Mucosa of descending colon (tissue), 3 donors: ENCODE measurements at regions not wholly inside any gene's neighbourhood (a gene's known extent, or its start where the extent isn't known, plus 50 kb on each side); places are given as distances from the start of the nearest gene placed in this dataset.
A peak's percentile ranks its signal among the peaks of the same experiment; 100 is the strongest.

Source experiments
- ATAC-seq: fragments of 200-7000 bp; cut with Tn5 transposase; one replicate; pipeline ENCODE4 v1.9.1; 2020; ENCODE audit warnings: mild to moderate bottlenecking, moderate library complexity
- DNase-seq, 3 donors: peaks; one replicate each; pipeline ENCODE4 v3.0.0-alpha.2; 2020
- H3K36me3 ChIP-seq: fragments of 200-600 bp; one replicate; pipeline ENCODE4 v1.8.0; 2021; ENCODE audit warnings: low read depth, mild to moderate bottlenecking
- H3K4me1 ChIP-seq: fragments of 200-600 bp; one replicate; pipeline ENCODE4 v1.8.0; 2021; ENCODE audit warnings: low read depth, mild to moderate bottlenecking
- H3K4me3 ChIP-seq: fragments of 200-600 bp; one replicate; pipeline ENCODE4 v1.8.0; 2021; ENCODE audit warnings: mild to moderate bottlenecking
- H3K9me3 ChIP-seq: fragments of 200-600 bp; one replicate; pipeline ENCODE4 v1.8.0; 2021; ENCODE audit warnings: mild to moderate bottlenecking
- intact Hi-C, 2 donors: fragments of 100-400 bp; cut with DNase I in 1 of 2; cut with micrococcal nuclease in 1 of 2; formaldehyde crosslinking; loops; one replicate each; pipeline versions ENCODE4 v1.11.0 to v1.11.1; 2022; cut with DNase I, micrococcal nuclease
- TF ChIP-seq, protein P1 (sequence below): fragments of 200-600 bp; IDR thresholded peaks from one replicate; pipeline ENCODE4 v1.8.0; 2022; ENCODE audit warnings: antibody characterized with exemption, mild to moderate bottlenecking
- donor health status: DM: no; HTN: no; CAD: no; lungs with moderate emphysema.
- donor health status: DM: no; HTN: no; CAD: no.
- donor health status: DM: no; HTN: yes; CAD: no.

- Histone ChIP-seq H3K9me3 (no peaks in the 10 kb centered on the region), H3K4me3 (no peak overlapping the region), H3K36me3 (no peaks in the 10 kb centered on the region), H3K4me1 (peaks cover 4% of the 10 kb centered on the region)
- no peak for ATAC-seq
- intact Hi-C loops = no loop called here
- TF ChIP-seq, protein P1, sequence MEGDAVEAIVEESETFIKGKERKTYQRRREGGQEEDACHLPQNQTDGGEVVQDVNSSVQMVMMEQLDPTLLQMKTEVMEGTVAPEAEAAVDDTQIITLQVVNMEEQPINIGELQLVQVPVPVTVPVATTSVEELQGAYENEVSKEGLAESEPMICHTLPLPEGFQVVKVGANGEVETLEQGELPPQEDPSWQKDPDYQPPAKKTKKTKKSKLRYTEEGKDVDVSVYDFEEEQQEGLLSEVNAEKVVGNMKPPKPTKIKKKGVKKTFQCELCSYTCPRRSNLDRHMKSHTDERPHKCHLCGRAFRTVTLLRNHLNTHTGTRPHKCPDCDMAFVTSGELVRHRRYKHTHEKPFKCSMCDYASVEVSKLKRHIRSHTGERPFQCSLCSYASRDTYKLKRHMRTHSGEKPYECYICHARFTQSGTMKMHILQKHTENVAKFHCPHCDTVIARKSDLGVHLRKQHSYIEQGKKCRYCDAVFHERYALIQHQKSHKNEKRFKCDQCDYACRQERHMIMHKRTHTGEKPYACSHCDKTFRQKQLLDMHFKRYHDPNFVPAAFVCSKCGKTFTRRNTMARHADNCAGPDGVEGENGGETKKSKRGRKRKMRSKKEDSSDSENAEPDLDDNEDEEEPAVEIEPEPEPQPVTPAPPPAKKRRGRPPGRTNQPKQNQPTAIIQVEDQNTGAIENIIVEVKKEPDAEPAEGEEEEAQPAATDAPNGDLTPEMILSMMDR = no peak
- no peak for DNase-seq
Observed at GRCh38 chr7:12137283-12137682, 73.8 kb upstream of the TMEM106B start.

GRCh38 chr7:12138421-12138820 is 72.7 kb upstream of the TMEM106B start:
- intact Hi-C loops = no loop called here
- Histone ChIP-seq H3K4me3 (no peak overlapping the region), H3K9me3 (no peaks in the 10 kb centered on the region), H3K36me3 (no peaks in the 10 kb centered on the region), H3K4me1 (peaks cover 4% of the 10 kb centered on the region)
- DNase-seq = no peak
- TF ChIP-seq, protein P1 = no peak
- no peak for ATAC-seq

GRCh38 chr7:12139416-12139815 is 71.7 kb upstream of the TMEM106B start:
- no peak for DNase-seq

GRCh38 chr7:12146813-12147212 is 64.3 kb upstream of the TMEM106B start:
- Histone ChIP-seq H3K4me3 (no peak overlapping the region), H3K4me1 (no peaks in the 10 kb centered on the region), H3K36me3 (no peaks in the 10 kb centered on the region), H3K9me3 (no peaks in the 10 kb centered on the region)
- DNase-seq = no peak
- TF ChIP-seq, protein P1 = no peak
- no peak for ATAC-seq
- intact Hi-C loops = no loop called here

More at GRCh38 chr7:12139416-12139815, 71.7 kb upstream of the TMEM106B start:
- H3K4me1 ChIP-seq = no peaks in the 10 kb centered on the region
- intact Hi-C loops = no loop called here
- no peaks in the 10 kb centered on the region for H3K36me3 ChIP-seq
- TF ChIP-seq, protein P1 = no peak
- ATAC-seq = no peak
- H3K4me3 ChIP-seq = no peak overlapping the region
- H3K9me3 ChIP-seq = no peaks in the 10 kb centered on the region

DNA sequence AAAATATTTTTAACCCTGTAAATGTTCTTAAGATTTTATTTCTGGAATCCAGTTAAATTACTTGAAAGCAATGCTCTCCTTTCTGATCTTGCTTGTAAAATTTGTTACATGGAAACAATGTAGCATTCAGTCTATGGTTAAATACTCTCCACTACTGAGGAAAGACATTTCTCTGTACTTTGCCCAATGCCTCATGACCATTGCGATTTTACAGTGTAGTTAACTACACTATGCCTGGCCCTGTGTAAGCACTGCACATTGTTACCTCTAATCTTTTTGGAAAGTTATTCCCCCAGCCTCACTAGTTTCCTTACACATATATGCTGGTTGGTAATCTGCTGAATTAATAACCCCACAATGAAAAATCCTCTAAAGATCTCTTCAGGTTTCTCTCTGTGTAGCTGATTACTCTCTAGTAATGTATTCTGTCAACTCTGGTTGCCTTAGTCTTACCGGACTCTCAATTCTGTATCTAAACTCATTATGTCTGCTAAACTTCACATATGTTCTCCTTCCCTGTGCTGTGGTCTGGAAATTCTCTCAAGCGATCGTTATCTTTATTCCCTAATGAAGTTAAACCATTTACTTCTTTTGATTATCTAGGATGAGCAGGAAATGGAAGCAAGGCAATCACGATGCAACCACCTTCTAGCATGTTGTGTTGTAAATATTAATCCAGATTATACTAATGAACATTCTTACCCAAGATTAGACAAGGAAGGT is 58.7 kb upstream of the TMEM106B start:
- intact Hi-C loops = no loop called here
- no peaks in the 10 kb centered on the region for H3K9me3 ChIP-seq
- ATAC-seq (peak; percentile 99), DNase-seq (peak in 1 of 3 donors; percentile 38)
- TF ChIP-seq, protein P1 = no peak
- no peaks in the 10 kb centered on the region for H3K36me3 ChIP-seq
- no peak overlapping the region for H3K4me3 ChIP-seq
- no peaks in the 10 kb centered on the region for H3K4me1 ChIP-seq
